ENCODE measurements at regions not wholly inside any gene's neighbourhood (a gene's known extent, or its start where the extent isn't known, plus 50 kb on each side); places are given as distances from the start of the nearest gene placed in this dataset.

DNA sequence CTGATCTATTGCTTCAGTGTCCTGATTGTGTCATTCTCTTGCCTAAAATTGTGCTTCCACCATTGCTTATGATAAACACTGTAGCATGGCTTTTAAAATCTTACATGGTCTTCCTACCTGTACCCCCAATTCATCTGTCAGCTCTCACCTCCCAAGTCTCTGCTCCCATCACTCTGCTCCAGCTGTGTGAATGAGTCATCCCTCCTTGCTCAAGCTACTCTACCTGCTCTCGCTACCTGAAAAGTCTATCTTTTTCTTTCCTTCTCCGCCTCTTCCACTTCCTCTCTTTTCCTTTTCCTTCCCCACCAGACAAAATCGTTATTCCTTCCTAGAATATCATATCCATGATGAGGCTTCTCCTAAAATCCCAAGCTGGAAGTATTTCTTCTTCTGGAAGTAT is 341.7 kb downstream of the PRELID2 start:
- no peak overlapping the region for H2AFZ ChIP-seq (ENCODE audit: low read length)
- no peaks in the 10 kb centered on the region for H4K20me1 ChIP-seq (ENCODE audit: insufficient read depth, low read depth, low read length)
- no peak overlapping the region for H3K27ac ChIP-seq (ENCODE audit: low read length)
- no peak overlapping the region for H3K4me3 ChIP-seq (ENCODE audit: low read length)
- no peaks in the 10 kb centered on the region for H3K27me3 ChIP-seq (ENCODE audit: low read length)
- H3K4me1 ChIP-seq (ENCODE audit: low read length): no peaks in the 10 kb centered on the region
- no peaks in the 10 kb centered on the region for H3K36me3 ChIP-seq (ENCODE audit: insufficient read depth, low read length)
- H3K4me2 ChIP-seq (ENCODE audit: low read depth, low read length, poor library complexity, severe bottlenecking): no peak overlapping the region
- H3K9me3 ChIP-seq (ENCODE audit: low read length): no peaks in the 10 kb centered on the region
- no peak for DNase-seq
- H3K79me2 ChIP-seq (ENCODE audit: low read length): no peaks in the 10 kb centered on the region
- H3K9me2 ChIP-seq (replicated peaks; ENCODE audit: insufficient read depth, low read length): no peaks in the 10 kb centered on the region
- H3K9ac ChIP-seq (ENCODE audit: low read length): no peak overlapping the region

DNA sequence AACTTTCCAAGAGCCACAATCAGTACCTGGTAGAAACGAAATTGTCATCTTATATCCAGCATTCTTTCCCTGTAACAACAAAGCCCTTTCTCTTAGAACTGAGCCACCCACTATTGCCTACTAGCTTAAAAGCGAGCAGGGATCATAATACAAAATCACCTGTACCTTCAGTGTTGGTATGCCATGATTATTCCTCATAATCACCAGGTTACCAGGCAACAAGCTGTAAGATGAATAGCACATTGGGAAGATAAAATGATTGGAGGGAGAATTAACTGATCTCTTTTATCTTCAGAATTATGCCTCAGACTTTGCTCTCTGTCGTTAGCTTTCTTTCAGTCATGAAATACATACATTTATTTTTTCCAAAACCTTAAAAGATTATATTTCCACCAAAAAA is 345.6 kb downstream of the PRELID2 start:
- Histone ChIP-seq H2AFZ (ENCODE audit: low read length) (no peak overlapping the region), H3K27ac (ENCODE audit: low read length) (no peak overlapping the region), H3K36me3 (ENCODE audit: insufficient read depth, low read length) (no peaks in the 10 kb centered on the region), H3K9me3 (ENCODE audit: low read length) (no peaks in the 10 kb centered on the region), H3K4me3 (ENCODE audit: low read length) (no peak overlapping the region), H3K4me2 (ENCODE audit: low read depth, low read length, poor library complexity, severe bottlenecking) (no peak overlapping the region), H3K9me2 (replicated peaks; ENCODE audit: insufficient read depth, low read length) (no peaks in the 10 kb centered on the region; the same call in 1 of the 2 replicates), H4K20me1 (ENCODE audit: insufficient read depth, low read depth, low read length) (no peaks in the 10 kb centered on the region), H3K9ac (ENCODE audit: low read length) (no peak overlapping the region), H3K4me1 (ENCODE audit: low read length) (no peaks in the 10 kb centered on the region), H3K27me3 (ENCODE audit: low read length) (no peaks in the 10 kb centered on the region), H3K79me2 (ENCODE audit: low read length) (no peaks in the 10 kb centered on the region)
- DNase-seq: no peak

DNA sequence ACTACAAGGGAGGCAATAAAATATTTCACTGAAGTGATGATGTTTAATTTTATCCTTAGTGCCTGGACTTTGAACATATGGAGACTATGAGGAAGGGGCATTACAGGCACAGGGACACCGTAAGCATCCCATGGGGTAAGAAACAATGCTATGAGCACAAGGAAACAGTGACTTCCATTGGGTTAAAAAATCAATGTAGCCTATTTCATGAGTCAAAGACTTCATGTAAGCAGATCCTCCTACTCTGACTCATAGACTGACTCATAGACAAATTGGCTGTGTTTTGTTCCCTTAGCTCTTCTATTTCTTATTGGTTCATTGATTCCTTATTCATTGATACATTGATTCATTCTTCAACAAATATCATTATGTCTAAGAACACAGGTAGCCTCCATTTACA is 351.0 kb downstream of the PRELID2 start:
- Histone ChIP-seq H2AFZ (ENCODE audit: low read length) (no peak overlapping the region), H4K20me1 (ENCODE audit: insufficient read depth, low read depth, low read length) (no peaks in the 10 kb centered on the region), H3K27ac (ENCODE audit: low read length) (no peak overlapping the region), H3K4me3 (ENCODE audit: low read length) (no peak overlapping the region), H3K9me2 (replicated peaks; ENCODE audit: insufficient read depth, low read length) (no peaks in the 10 kb centered on the region; the same call in 1 of the 2 replicates), H3K9me3 (ENCODE audit: low read length) (no peaks in the 10 kb centered on the region), H3K27me3 (ENCODE audit: low read length) (no peaks in the 10 kb centered on the region), H3K4me2 (ENCODE audit: low read depth, low read length, poor library complexity, severe bottlenecking) (no peak overlapping the region), H3K79me2 (ENCODE audit: low read length) (no peaks in the 10 kb centered on the region), H3K4me1 (ENCODE audit: low read length) (no peaks in the 10 kb centered on the region), H3K9ac (ENCODE audit: low read length) (no peak overlapping the region), H3K36me3 (ENCODE audit: insufficient read depth, low read length) (no peaks in the 10 kb centered on the region)
- DNase-seq: no peak

DNA sequence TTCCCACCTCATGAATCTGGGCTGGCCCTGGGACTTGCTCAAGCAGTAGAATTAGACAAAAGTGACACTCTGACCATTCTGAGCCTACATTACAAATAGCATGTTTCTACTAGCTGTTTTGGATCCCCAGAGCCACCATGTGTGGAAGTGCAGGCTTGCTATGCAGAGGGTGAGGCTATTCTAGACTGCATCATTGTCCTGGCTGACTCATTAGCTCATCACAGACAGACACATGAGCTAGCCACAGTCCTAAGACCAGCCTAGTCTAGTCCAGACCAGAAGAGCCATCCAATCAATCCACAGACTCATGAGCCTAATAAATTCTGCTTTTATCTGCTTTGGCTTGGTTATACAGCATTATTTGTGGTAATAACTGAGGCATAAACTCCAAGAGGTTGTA is 351.9 kb downstream of the PRELID2 start:
- Histone ChIP-seq H3K4me3 (ENCODE audit: low read length) (no peak overlapping the region), H3K9me3 (ENCODE audit: low read length) (no peaks in the 10 kb centered on the region), H2AFZ (ENCODE audit: low read length) (no peak overlapping the region), H4K20me1 (ENCODE audit: insufficient read depth, low read depth, low read length) (no peaks in the 10 kb centered on the region), H3K27ac (ENCODE audit: low read length) (no peak overlapping the region), H3K27me3 (ENCODE audit: low read length) (no peaks in the 10 kb centered on the region), H3K9me2 (replicated peaks; ENCODE audit: insufficient read depth, low read length) (no peaks in the 10 kb centered on the region; the same call in 1 of the 2 replicates), H3K36me3 (ENCODE audit: insufficient read depth, low read length) (no peaks in the 10 kb centered on the region), H3K79me2 (ENCODE audit: low read length) (no peaks in the 10 kb centered on the region), H3K4me1 (ENCODE audit: low read length) (no peaks in the 10 kb centered on the region), H3K9ac (ENCODE audit: low read length) (no peak overlapping the region), H3K4me2 (ENCODE audit: low read depth, low read length, poor library complexity, severe bottlenecking) (no peak overlapping the region)
- no peak for DNase-seq

DNA sequence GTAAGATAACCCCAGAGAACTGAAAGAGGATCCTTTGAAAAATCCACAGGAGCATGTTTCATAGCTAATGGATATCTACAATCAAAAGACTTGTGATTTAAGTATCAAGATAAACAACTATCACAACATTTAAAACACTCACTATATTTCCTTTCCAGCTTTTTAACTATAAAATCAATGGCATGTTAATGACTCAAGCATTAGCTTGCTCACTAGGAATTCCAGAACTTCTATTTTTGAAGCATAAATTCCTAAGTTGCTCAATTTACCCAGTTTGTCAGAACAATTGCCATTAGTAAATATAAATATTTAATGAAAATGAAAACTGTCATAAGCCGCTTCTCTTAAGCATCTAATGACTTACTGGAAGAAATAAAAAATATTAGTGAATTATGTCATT is 355.3 kb downstream of the PRELID2 start:
- no peak overlapping the region for H3K4me3 ChIP-seq (ENCODE audit: low read length)
- H3K9me2 ChIP-seq (replicated peaks; ENCODE audit: insufficient read depth, low read length): 0 out of 2 replicates have a peak, but pooled peaks cover 5% of the 10 kb centered on the region
- H3K79me2 ChIP-seq (ENCODE audit: low read length): no peaks in the 10 kb centered on the region
- H3K9ac ChIP-seq (ENCODE audit: low read length): no peak overlapping the region
- no peak overlapping the region for H2AFZ ChIP-seq (ENCODE audit: low read length)
- no peaks in the 10 kb centered on the region for H3K4me1 ChIP-seq (ENCODE audit: low read length)
- H3K27me3 ChIP-seq (ENCODE audit: low read length): no peaks in the 10 kb centered on the region
- DNase-seq: no peak
- no peaks in the 10 kb centered on the region for H3K9me3 ChIP-seq (ENCODE audit: low read length)
- no peak overlapping the region for H3K4me2 ChIP-seq (ENCODE audit: low read depth, low read length, poor library complexity, severe bottlenecking)
- H4K20me1 ChIP-seq (ENCODE audit: insufficient read depth, low read depth, low read length): no peaks in the 10 kb centered on the region
- H3K36me3 ChIP-seq (ENCODE audit: insufficient read depth, low read length): no peaks in the 10 kb centered on the region
- H3K27ac ChIP-seq (ENCODE audit: low read length): no peak overlapping the region

DNA sequence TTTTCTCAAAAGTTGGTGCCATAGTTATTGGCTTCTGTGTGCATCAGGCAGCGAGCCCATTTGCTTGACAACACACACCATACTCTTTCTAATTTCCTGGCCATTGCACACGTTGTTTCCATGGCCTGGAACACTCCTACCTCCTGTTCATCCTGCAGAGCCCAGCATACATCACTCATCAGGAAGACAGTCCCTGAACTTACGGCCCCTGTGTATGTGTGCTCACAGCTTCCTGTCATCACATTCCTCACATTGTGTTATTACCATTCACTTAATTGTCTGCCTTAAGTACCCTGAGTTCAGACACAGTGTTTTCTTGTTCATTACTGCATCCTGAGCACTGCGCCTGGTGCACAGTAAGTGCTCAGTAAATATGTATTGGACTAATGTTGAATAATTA is 355.9 kb downstream of the PRELID2 start:
- H2AFZ ChIP-seq (ENCODE audit: low read length): no peak overlapping the region
- H3K36me3 ChIP-seq (ENCODE audit: insufficient read depth, low read length): no peaks in the 10 kb centered on the region
- no peak overlapping the region for H3K9ac ChIP-seq (ENCODE audit: low read length)
- no peaks in the 10 kb centered on the region for H3K27me3 ChIP-seq (ENCODE audit: low read length)
- H3K27ac ChIP-seq (ENCODE audit: low read length): no peak overlapping the region
- H3K4me1 ChIP-seq (ENCODE audit: low read length): no peaks in the 10 kb centered on the region
- H3K4me2 ChIP-seq (ENCODE audit: low read depth, low read length, poor library complexity, severe bottlenecking): no peak overlapping the region
- no peak overlapping the region for H3K4me3 ChIP-seq (ENCODE audit: low read length)
- H4K20me1 ChIP-seq (ENCODE audit: insufficient read depth, low read depth, low read length): no peaks in the 10 kb centered on the region
- no peaks in the 10 kb centered on the region for H3K79me2 ChIP-seq (ENCODE audit: low read length)
- DNase-seq: no peak
- H3K9me2 ChIP-seq (replicated peaks; ENCODE audit: insufficient read depth, low read length): 0 out of 2 replicates have a peak, but pooled peaks cover 5% of the 10 kb centered on the region
- H3K9me3 ChIP-seq (ENCODE audit: low read length): no peaks in the 10 kb centered on the region

DNA sequence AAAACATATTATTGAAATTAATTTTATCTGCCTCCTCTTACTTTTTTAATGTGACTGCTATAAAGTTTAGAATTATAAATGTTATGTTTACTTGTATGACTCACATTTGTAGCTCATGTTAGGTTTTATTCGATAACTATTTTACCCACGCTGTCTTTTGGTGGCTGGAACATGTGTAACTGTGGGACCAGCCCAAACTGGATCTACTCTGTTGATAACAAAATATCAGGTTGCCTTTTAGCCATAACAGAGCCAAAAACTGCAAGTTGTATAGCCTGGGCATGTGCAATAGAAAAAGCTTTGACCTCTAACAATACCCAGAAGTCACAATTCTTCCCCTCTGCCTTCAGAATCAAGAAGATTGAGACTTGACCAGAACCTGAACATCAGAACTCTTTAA is 356.5 kb downstream of the PRELID2 start:
- H3K9me3 ChIP-seq (ENCODE audit: low read length): no peaks in the 10 kb centered on the region
- DNase-seq: no peak
- H3K4me3 ChIP-seq (ENCODE audit: low read length): no peak overlapping the region
- H3K9me2 ChIP-seq (replicated peaks; ENCODE audit: insufficient read depth, low read length): 0 out of 2 replicates have a peak, but pooled peaks cover 5% of the 10 kb centered on the region
- no peak overlapping the region for H3K27ac ChIP-seq (ENCODE audit: low read length)
- H4K20me1 ChIP-seq (ENCODE audit: insufficient read depth, low read depth, low read length): no peaks in the 10 kb centered on the region
- no peak overlapping the region for H2AFZ ChIP-seq (ENCODE audit: low read length)
- no peaks in the 10 kb centered on the region for H3K4me1 ChIP-seq (ENCODE audit: low read length)
- no peaks in the 10 kb centered on the region for H3K27me3 ChIP-seq (ENCODE audit: low read length)
- H3K79me2 ChIP-seq (ENCODE audit: low read length): no peaks in the 10 kb centered on the region
- no peak overlapping the region for H3K4me2 ChIP-seq (ENCODE audit: low read depth, low read length, poor library complexity, severe bottlenecking)
- no peaks in the 10 kb centered on the region for H3K36me3 ChIP-seq (ENCODE audit: insufficient read depth, low read length)
- no peak overlapping the region for H3K9ac ChIP-seq (ENCODE audit: low read length)

DNA sequence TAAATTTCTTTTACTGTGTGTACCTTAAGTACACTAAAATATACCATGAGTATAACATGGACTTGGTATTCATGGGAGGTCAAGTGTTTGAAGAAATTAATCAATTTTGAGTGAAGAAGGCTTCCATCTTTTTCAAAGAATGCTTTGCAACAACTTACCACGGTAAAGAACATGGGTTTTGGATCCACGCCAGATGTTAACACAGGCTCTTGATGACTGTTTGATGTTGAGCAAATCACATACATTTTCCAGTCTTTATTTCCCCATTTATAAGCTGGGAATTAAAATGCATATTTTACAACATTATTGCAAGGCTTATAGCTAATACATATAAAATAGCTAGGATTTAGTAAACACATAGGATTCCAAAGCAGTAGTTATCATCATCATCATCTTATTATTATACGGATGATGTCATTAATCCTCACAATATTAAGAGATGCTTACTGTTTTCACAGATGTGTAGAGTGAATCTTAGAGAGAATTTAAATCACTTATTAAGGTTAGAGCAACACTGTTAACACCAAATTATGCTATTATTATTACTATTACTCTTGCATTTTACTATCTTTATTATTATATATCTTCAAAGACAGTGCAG is 362.0 kb downstream of the PRELID2 start:
- H4K20me1 ChIP-seq (ENCODE audit: insufficient read depth, low read depth, low read length): no peaks in the 10 kb centered on the region
- H3K79me2 ChIP-seq (ENCODE audit: low read length): no peaks in the 10 kb centered on the region
- no peaks in the 10 kb centered on the region for H3K9me3 ChIP-seq (ENCODE audit: low read length)
- no peak overlapping the region for H2AFZ ChIP-seq (ENCODE audit: low read length)
- no peaks in the 10 kb centered on the region for H3K27me3 ChIP-seq (ENCODE audit: low read length)
- DNase-seq: no peak
- no peak overlapping the region for H3K4me2 ChIP-seq (ENCODE audit: low read depth, low read length, poor library complexity, severe bottlenecking)
- 0 out of 2 replicates have a peak, but pooled peaks cover 5% of the 10 kb centered on the region for H3K9me2 ChIP-seq (replicated peaks; ENCODE audit: insufficient read depth, low read length)
- H3K9ac ChIP-seq (ENCODE audit: low read length): no peak overlapping the region
- no peak overlapping the region for H3K27ac ChIP-seq (ENCODE audit: low read length)
- no peaks in the 10 kb centered on the region for H3K4me1 ChIP-seq (ENCODE audit: low read length)
- no peaks in the 10 kb centered on the region for H3K36me3 ChIP-seq (ENCODE audit: insufficient read depth, low read length)
- no peak overlapping the region for H3K4me3 ChIP-seq (ENCODE audit: low read length)
